HUES48 (cell line): ENCODE measurements at regions not wholly inside any gene's neighbourhood (a gene's known extent, or its start where the extent isn't known, plus 50 kb on each side); places are given as distances from the start of the nearest gene placed in this dataset.

Source experiments
- H3K27ac ChIP-seq: one replicate; pipeline ENCODE4 v1.7.0; 2013; ENCODE audit warnings: low read depth, low read length, inconsistent platforms
- H3K27me3 ChIP-seq: 2 replicates; pipeline ENCODE4 v1.6.1; 2013; ENCODE audit warnings: mild to moderate bottlenecking, low read length; ENCODE audit not compliant: control insufficient read depth, insufficient read depth
- H3K36me3 ChIP-seq: 2 replicates; pipeline ENCODE4 v1.6.1; 2013; ENCODE audit warnings: low read length; ENCODE audit not compliant: control insufficient read depth, insufficient read depth
- H3K4me1 ChIP-seq: 2 replicates; pipeline ENCODE4 v1.6.1; 2013; ENCODE audit warnings: mild to moderate bottlenecking, low read length; ENCODE audit not compliant: control insufficient read depth, insufficient read depth
- H3K4me3 ChIP-seq: 2 replicates; pipeline ENCODE4 v1.5.1; 2013; ENCODE audit warnings: mild to moderate bottlenecking, low read depth, low read length
- H3K9ac ChIP-seq: 2 replicates; pipeline ENCODE4 v1.6.1; 2013; ENCODE audit warnings: mild to moderate bottlenecking, low read depth, low read length, moderate library complexity
- H3K9me3 ChIP-seq: 2 replicates; pipeline ENCODE4 v1.6.1; 2013; ENCODE audit warnings: low read length; ENCODE audit not compliant: control insufficient read depth, insufficient read depth

- H3K4me1 ChIP-seq, result peaks cover 13% of the 10 kb centered on the region; the same call in 1 of the 2 replicates
- H3K27ac ChIP-seq, result no peak overlapping the region
- no peaks in the 10 kb centered on the region for H3K27me3 ChIP-seq
- H3K36me3 ChIP-seq, result no peaks in the 10 kb centered on the region
- H3K4me3 ChIP-seq, result no peak overlapping the region
- H3K9me3 ChIP-seq, result no peaks in the 10 kb centered on the region
- no peak overlapping the region for H3K9ac ChIP-seq
Measured at GRCh38 chr3:148646126-148646665, 51.5 kb upstream of the AGTR1 start.
